Activated naive CD8-positive, alpha-beta T cell treated with anti-CD3 and anti-CD28 coated beads for 36 hours (primary cell): ENCODE measurements at regions not wholly inside any gene's neighbourhood (a gene's known extent, or its start where the extent isn't known, plus 50 kb on each side); places are given as distances from the start of the nearest gene placed in this dataset.

ENCODE experiments used
- DNase-seq: peaks from one replicate; pipeline ENCODE4 v3.0.0; 2021
- H3K27ac Mint-ChIP-seq: one replicate; pipeline ENCODE4 v1.8.0; 2022; ENCODE audit warnings: mild to moderate bottlenecking, moderate library complexity, mixed read lengths
- H3K27me3 Mint-ChIP-seq: one replicate; pipeline ENCODE4 v1.8.0; 2022; ENCODE audit warnings: mild to moderate bottlenecking, mixed read lengths
- H3K36me3 Mint-ChIP-seq: one replicate; pipeline ENCODE4 v1.8.0; 2021; ENCODE audit warnings: mild to moderate bottlenecking, mixed read lengths
- H3K4me1 Mint-ChIP-seq: one replicate; pipeline ENCODE4 v1.8.0; 2021; ENCODE audit warnings: mixed read lengths
- H3K4me3 Mint-ChIP-seq: one replicate; pipeline ENCODE4 v1.8.0; 2022; ENCODE audit warnings: mild to moderate bottlenecking, moderate library complexity, mixed read lengths
- H3K9me3 Mint-ChIP-seq: one replicate; pipeline ENCODE4 v1.8.0; 2022; ENCODE audit warnings: mixed read lengths

- Mint-ChIP-seq H3K4me3 (no peak overlapping the region), H3K36me3 (no peaks in the 10 kb centered on the region), H3K27me3 (no peaks in the 10 kb centered on the region), H3K4me1 (peaks cover 3% of the 10 kb centered on the region), H3K9me3 (no peaks in the 10 kb centered on the region), H3K27ac (no peak overlapping the region)
- DNase-seq, result no peak
Measured at GRCh38 chr20:23135449-23136420, 49.6 kb upstream of the CD93 start.
